Activated CD8-positive, alpha-beta memory T cell treated with anti-CD3 and anti-CD28 coated beads for 36 hours (primary cell): ENCODE measurements at regions not wholly inside any gene's neighbourhood (a gene's known extent, or its start where the extent isn't known, plus 50 kb on each side); places are given as distances from the start of the nearest gene placed in this dataset.
"Not testable (repeated sequence)": the region's sequence is repeated elsewhere in the genome, so short reads cannot be mapped to it uniquely, and the experiment has no call there.

Experiments used
- CTCF ChIA-PET: fragments of 350-600 bp; sonication (Branson Sonifier 250); formaldehyde crosslinking; loops from one replicate; lab custom pipeline; 2021; ENCODE audit warnings: antibody characterized with exemption; lab: Charles Lee
- POLR2A ChIA-PET: fragments of 350-600 bp; sonication (Branson Sonifier 250); formaldehyde crosslinking; loops from one replicate; lab custom pipeline; 2021; ENCODE audit warnings: antibody characterized with exemption; lab: Charles Lee

DNA sequence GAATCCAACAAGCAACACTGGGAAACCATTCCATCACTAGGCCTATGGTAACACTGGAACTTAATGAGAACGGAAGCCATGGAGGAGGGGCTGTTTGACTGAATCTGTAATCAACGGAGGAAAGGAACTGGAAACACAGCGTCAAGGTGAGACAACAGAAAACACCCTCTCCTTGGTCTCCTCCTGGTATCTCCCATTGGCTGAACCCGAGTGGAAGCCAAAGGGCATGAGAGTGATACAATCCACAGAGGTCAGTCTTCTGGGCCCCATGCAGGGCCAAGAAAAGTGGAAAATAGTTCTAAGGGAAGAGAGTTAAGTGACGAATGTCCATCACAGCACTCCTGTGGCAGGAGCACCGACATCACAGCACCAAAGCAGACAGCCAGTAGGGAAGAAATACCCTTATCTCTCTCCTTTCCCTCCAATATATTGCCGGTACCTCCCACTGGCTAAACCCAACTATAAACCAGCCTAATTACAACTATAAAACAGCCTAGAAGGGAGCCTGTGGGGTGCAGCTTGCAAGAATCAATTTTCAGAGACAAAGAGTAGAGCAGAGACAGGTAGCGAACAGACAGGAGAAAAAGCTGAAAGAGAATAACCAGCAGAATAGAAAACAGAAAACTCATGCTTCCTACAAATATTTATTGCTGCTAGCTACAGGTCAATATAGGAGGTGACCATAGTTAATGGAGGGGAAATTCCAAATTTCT lies 107.4 kb upstream of the IFNE start:
- CTCF ChIA-PET = no interaction called here
- POLR2A ChIA-PET = no interaction called here

DNA sequence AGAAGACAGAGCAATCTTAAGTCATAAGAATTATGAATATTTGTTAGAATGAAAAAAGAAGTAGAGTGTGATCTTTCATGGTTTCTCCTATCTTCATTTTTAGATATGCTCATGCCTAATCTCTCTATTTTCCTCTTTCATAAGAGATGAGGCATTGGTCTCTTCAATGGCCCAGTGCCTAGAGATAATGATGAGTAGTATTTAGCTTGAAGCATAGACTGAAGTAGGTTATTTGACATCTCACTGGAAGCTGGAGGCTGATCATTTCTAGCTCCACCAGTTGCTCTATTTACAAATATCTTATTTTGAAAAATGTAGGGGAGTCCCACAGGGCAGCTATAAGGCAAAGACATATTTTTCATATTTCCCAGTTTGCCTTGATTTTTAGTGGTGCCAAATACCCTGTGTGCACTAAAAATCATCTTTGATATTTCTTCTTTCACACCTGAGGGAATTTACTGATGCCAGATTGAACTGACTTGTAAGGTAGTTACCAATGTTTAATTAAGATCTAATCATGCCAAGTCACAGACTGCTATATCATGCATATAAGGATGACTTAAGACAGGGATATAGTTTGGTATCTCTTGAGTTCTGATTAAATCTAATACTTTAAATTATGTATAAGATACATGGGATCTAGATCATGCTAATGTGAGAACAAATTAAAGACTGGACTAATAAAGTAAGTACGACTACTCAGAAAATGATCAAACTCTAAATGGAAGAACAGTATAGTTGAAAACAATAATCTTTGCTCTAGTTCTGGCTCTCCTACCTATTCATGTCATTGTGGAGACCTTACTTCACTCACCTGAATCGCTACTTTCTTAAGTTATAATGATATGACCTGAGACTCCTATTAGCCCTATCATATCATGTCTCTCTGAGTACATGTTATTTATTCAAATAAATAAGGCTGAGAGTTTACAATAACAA lies 108.2 kb upstream of the IFNE start:
- CTCF ChIA-PET = no interaction called here
- POLR2A ChIA-PET = no interaction called here

GRCh38 chr9:21591221-21592062 lies 109.3 kb upstream of the IFNE start:
- POLR2A ChIA-PET = no interaction called here
- CTCF ChIA-PET = interaction anchor here (1.1 kb wide), 1 partner anchor 126 kb away, joined by 3 read pairs; no protein-coding TSS in a partner anchor

GRCh38 chr9:21592063-21592338 lies 109.9 kb upstream of the IFNE start:
- POLR2A ChIA-PET = no interaction called here
- CTCF ChIA-PET = interaction anchor here (1.1 kb wide), 1 partner anchor 127 kb away, joined by 3 read pairs; no protein-coding TSS in a partner anchor

DNA sequence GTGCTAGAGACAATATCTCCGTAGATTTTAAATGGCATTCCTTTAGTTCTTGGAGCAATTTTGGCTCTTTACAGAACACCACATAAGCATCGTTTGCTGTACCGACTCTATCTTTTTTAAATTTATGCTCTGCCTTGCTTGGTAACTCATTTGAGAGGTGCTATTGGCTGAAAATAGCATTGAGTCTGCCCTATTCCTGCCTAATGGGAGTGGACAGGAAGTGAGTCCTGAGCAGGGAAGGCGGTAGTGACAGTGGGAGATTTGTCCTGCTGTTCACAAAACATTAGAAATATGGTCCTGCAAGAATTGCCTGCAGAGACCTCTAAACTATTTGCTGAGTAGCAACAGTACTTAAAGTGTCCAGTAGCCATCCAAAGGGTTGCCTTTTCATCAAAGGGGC lies 115.2 kb upstream of the IFNE start:
- ChIA-PET CTCF (no interaction called here), POLR2A (no interaction called here)

DNA sequence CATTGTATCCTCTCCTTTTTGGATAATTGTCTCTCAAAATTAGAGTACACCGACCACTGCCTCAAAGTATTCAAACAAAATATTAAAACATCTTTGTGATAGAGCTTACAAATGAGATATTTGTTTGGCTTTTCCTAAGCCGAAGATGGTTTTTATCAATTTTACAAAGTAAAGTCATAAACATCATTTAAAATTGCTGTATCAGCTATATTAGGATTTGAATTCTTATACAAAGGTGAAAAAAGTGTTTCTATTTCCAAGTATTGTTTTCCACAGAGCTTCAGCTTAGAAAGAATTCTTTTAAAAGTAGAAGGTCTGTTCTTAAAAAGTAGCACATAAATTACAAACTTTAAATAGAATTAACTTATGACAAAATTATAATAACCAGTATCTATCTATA lies 116.6 kb upstream of the IFNE start:
- CTCF ChIA-PET = no interaction called here
- POLR2A ChIA-PET = no interaction called here

GRCh38 chr9:21605489-21605931 lies 123.4 kb upstream of the IFNE start:
- CTCF ChIA-PET = no interaction called here
- POLR2A ChIA-PET = interaction anchor here (0.6 to 0.7 kb wide), 2 partner anchors 105 to 595 kb away, joined by 3 to 4 read pairs; no protein-coding TSS in a partner anchor

GRCh38 chr9:21607576-21607975 lies 125.5 kb upstream of the IFNE start:
- CTCF ChIA-PET = interaction anchor here (0.7 kb wide), 1 partner anchor 42 kb away, joined by 3 read pairs; no protein-coding TSS in a partner anchor
- POLR2A ChIA-PET = no interaction called here

DNA sequence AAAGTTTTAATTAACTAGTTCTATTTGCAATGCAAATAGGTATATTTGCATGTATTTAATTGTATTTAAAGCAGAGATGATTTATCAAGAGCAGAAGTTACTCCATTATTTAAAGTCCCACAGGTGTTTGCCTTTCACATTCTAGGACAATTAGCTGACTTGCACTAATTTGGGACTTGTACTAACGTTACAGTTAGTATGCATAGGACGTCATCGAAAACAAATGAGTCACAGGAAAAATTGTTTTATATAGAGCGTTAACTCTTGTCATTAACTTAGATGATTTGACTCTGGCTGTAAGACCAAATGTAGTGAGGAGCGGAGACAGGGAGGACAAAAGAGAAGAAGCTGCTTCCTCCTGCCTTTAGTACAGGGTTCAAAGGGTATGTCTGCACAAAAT lies 126.1 kb upstream of the IFNE start:
- ChIA-PET POLR2A (no interaction called here), CTCF (no interaction called here)

- CTCF ChIA-PET = no interaction called here
- POLR2A ChIA-PET = no interaction called here
Observed at GRCh38 chr9:21609506-21609905, 127.4 kb upstream of the IFNE start.

- ChIA-PET CTCF (no interaction called here), POLR2A (interaction anchor here (0.6 kb wide), 1 partner anchor 19 kb away, joined by 3 read pairs; no protein-coding TSS in a partner anchor)
Observed at GRCh38 chr9:21611891-21612290, 129.8 kb upstream of the IFNE start.

- POLR2A ChIA-PET = no interaction called here
- CTCF ChIA-PET = no interaction called here
Observed at GRCh38 chr9:21615018-21615417, 132.9 kb upstream of the IFNE start.

- ChIA-PET CTCF (no interaction called here), POLR2A (no interaction called here)
Observed at GRCh38 chr9:21615446-21615845, 133.3 kb upstream of the IFNE start.

DNA sequence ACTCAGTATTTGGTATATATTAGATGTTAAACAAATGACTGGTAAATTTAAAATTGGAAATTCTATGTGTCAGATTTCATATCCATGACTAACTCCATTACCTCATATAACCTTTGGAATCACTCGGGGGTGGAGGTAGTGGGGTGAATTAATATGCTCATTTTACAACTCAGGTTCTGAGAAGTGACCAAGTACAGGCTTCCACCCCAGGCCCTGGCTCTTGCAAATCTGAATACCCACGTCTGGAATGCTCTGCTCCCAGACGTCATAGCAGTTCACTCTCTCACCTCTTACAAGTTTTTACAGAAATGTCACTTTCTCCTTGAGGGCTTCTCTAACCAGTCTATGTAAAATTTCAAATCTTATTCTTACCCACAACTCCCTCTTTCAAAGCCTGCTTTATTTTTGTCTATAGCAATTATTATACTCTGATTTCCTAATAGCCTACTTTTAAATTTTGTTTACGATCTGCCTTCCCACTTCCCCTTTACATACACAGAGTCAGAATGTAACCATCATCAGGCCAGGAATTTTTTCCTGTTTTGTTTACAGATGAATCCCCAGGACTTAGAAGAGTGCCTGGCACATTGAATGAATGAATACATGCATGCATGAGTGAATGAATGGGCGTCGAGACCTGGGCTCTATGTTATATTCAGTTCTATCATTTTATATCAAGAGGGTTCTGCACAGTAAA lies 134.1 kb upstream of the IFNE start:
- CTCF ChIA-PET = no interaction called here
- POLR2A ChIA-PET = no interaction called here

DNA sequence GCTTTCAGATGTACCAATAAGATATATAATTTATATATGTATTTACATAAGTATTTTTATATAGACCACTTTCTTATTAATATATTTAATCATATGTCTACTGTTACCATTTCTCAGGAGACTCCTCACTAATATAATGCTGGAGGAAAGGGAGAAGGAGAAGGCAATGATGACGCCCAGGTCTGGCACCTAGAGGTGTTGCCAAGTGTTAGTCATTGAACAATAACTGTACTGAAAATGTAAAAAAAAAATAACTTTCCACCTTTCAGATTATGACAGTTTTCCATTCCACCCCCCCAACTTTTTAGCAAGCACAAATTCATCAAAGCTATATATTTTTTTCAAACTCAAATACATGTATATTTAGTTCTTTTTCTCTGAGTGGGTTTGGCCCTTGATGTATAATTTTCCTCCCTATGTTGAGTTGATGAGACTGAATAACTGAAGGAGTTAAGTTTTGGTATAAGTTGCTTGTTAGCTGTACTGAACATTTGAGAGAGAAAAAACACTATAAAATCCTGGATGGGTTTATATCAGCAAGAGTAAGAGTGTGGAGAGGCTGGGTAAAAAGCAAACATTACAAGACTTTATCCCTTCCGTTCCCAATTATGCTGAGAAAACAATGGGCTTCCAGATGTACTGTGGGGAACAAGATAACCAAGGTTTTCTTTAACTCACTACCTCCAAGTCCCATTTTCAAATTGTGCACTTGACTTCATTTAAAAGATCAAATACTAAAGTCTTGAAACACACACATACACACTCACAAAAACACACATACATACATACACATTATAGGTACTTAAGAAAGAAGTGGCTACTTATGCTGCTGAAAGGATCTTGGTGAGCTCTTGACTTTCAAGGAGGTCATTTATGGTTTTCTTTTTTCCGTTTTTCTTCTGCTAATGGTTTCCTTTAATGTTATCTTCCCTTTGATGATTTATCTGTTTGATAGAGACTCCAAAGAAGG lies 142.8 kb upstream of the IFNE start:
- POLR2A ChIA-PET = no interaction called here
- CTCF ChIA-PET = interaction anchor here (0.9 kb wide), 1 partner anchor 35 kb away, joined by 3 read pairs; no protein-coding TSS in a partner anchor

- CTCF ChIA-PET = no interaction called here
- POLR2A ChIA-PET = no interaction called here
Observed at GRCh38 chr9:21626493-21626892, 144.4 kb upstream of the IFNE start.

- CTCF ChIA-PET, POLR2A ChIA-PET: not testable (repeated sequence)
Observed at GRCh38 chr9:21628954-21629353, 146.8 kb upstream of the IFNE start.

DNA sequence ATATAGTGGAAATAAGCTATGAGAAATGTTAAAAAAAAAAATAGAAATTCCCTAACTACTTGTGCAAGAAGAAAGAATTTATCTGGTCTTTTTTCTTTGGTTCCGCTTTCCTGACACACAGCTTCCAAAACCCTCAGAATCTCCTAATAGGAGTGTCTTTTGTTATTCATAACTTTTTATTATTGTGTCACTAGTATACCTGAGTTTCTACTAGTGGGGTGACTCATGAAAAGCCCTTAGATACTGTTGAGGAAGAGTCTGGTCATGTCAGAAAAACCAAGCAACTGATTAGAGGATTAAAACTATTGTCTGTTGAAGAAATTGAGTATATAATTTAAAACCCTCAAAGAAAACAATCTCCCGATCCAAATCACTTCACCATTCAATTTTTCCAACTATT lies 152.8 kb upstream of the IFNE start:
- ChIA-PET POLR2A (no interaction called here), CTCF (no interaction called here)
